HFFc6 (cell line): ENCODE measurements at regions not wholly inside any gene's neighbourhood (a gene's known extent, or its start where the extent isn't known, plus 50 kb on each side); places are given as distances from the start of the nearest gene placed in this dataset.
"Not testable (repeated sequence)": the region's sequence is repeated elsewhere in the genome, so short reads cannot be mapped to it uniquely, and the experiment has no call there.

ENCODE experiments used
- DNase-seq: peaks from one replicate; pipeline ENCODE4 v3.0.0-alpha.2; 2018
- H3K27ac Mint-ChIP-seq: 2 replicates; pipeline ENCODE4 v1.8.0; 2020; ENCODE audit warnings: mild to moderate bottlenecking, mixed read lengths
- H3K27me3 Mint-ChIP-seq: 2 replicates; pipeline ENCODE4 v1.8.0; 2021; ENCODE audit warnings: mild to moderate bottlenecking, moderate library complexity, mixed read lengths; ENCODE audit not compliant: insufficient read depth
- H3K36me3 Mint-ChIP-seq: 2 replicates; pipeline ENCODE4 v1.8.0; 2021; ENCODE audit warnings: low read depth, mixed read lengths
- H3K4me1 Mint-ChIP-seq: 2 replicates; pipeline ENCODE4 v1.8.0; 2020; ENCODE audit warnings: low read depth, mixed read lengths
- H3K4me3 Mint-ChIP-seq: 2 replicates; pipeline ENCODE4 v1.8.0; 2020; ENCODE audit warnings: mild to moderate bottlenecking, moderate library complexity, mixed read lengths
- H3K9me3 Mint-ChIP-seq: 2 replicates; pipeline ENCODE4 v1.8.0; 2020; ENCODE audit warnings: mild to moderate bottlenecking, mixed read lengths
- CTCF ChIP-seq: fragments of 200-600 bp; sonication (generic); IDR thresholded peaks from 2 replicates; pipeline ENCODE4 v1.5.0; 2021; ENCODE audit warnings: antibody characterized with exemption, mild to moderate bottlenecking

DNA sequence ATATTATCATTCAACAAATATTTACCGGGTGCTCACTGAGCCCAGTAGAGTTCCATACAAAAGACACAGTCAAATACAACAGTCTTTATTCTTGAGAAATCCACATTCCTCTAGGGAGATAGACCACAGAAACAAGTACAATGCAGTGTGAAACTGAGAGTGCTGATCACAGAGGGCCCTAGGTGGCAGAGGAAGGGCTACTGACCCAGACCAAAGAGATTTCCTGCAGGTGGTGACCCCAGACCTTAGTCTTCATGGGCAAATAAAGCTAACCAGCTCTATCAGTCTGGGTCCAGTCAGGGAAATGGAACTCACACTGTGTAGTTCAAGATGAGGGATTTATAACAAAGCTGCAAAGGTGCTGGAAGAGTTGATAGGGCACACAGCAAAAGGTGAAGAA is 110.4 kb upstream of the SLC27A6 start:
- H3K9me3 Mint-ChIP-seq, result peaks cover 19% of the 10 kb centered on the region
- H3K27me3 Mint-ChIP-seq, result 0 out of 2 replicates have a peak, but pooled peaks cover 1% of the 10 kb centered on the region
- TF ChIP-seq CTCF, result no peak
- DNase-seq, result no peak
- no peaks in the 10 kb centered on the region for H3K36me3 Mint-ChIP-seq
- no peak overlapping the region for H3K27ac Mint-ChIP-seq
- H3K4me3 Mint-ChIP-seq, result no peak overlapping the region
- H3K4me1 Mint-ChIP-seq, result no peaks in the 10 kb centered on the region

DNA sequence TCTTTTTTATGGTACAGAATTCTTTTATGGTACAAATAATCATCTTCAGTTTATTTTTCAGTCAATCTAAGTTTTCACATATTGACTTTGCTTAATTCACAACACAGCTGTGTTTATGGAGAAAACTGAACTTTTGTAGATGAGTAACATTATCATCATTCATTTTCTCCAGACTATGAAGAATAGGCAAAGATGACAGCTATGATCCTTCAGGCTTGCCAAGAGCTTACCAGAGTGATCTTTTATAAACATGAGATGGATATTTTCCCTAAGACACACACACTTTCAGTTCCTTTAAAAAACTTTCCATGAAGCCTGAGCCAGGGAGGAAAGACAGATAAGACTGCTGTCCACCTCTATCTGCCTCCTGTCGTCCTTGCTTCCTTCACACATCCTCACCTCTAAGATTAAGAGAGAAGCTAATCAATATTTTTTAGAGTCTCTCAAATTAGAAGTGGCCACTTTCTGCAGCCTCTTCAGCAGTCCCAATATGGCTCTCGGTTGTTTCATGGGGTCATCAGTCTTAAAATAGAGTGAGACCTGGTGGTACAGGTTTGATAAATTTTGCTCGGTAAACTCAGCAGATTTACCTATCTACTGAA is 108.1 kb upstream of the SLC27A6 start:
- Mint-ChIP-seq H3K4me1 (no peaks in the 10 kb centered on the region), H3K9me3 (peaks cover 16% of the 10 kb centered on the region), H3K4me3 (no peak overlapping the region), H3K36me3 (no peaks in the 10 kb centered on the region), H3K27ac (no peak overlapping the region), H3K27me3 (0 out of 2 replicates have a peak, but pooled peaks cover 1% of the 10 kb centered on the region)
- no peak for TF ChIP-seq CTCF
- no peak for DNase-seq

DNA sequence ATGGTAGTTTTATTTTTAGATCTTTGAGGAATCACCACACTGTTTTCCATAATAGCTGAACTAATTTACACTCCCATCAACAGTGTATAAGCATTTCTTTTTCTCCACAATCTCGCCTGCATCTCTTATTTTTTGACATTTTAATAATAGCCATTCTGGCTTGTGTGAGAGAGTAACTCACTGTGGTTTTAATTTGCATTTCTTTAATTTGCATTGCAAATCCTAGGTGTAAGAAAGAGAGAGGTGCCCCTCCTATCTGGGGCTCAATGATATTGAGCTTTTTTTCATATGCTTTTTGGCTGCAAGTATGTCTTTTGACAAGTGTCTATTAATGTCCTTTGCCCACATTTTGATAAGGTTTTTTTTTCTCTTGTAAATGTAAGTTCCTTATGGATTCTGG is 106.3 kb upstream of the SLC27A6 start:
- Mint-ChIP-seq H3K27ac (no peak overlapping the region), H3K27me3 (0 out of 2 replicates have a peak, but pooled peaks cover 1% of the 10 kb centered on the region), H3K4me3 (no peak overlapping the region), H3K36me3 (no peaks in the 10 kb centered on the region), H3K9me3 (peaks cover 16% of the 10 kb centered on the region), H3K4me1 (no peaks in the 10 kb centered on the region)
- TF ChIP-seq CTCF, result no peak
- no peak for DNase-seq

GRCh38 chr5:128861155-128861554 is 104.1 kb upstream of the SLC27A6 start:
- not testable (repeated sequence) for H3K36me3 Mint-ChIP-seq, H3K4me1 Mint-ChIP-seq
- peaks cover 16% of the 10 kb centered on the region for H3K9me3 Mint-ChIP-seq

DNA sequence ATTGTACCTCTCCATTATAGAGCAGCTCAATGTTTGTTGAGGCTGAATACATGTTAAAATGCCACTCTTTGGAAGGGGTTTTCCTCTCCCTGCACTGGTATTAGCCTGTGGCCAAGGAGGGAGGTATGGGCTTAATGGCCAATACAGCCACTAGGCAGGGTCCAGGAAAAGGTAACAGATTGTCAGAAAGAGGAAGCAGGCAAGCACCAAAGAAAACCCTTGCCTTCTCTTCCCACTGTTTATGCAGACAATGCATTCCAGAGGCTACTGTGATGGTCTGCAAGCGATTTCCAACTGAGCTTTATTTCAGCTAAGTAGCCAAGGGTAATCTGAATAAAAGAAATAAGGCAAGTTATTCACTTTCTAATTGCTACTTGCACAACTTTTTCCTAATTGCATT is 95.3 kb upstream of the SLC27A6 start:
- no peaks in the 10 kb centered on the region for H3K36me3 Mint-ChIP-seq
- no peaks in the 10 kb centered on the region; the same call in 1 of the 2 replicates for H3K27me3 Mint-ChIP-seq
- no peak for TF ChIP-seq CTCF
- H3K4me3 Mint-ChIP-seq, result no peak overlapping the region
- no peaks in the 10 kb centered on the region for H3K4me1 Mint-ChIP-seq
- H3K9me3 Mint-ChIP-seq, result peaks cover 4% of the 10 kb centered on the region
- H3K27ac Mint-ChIP-seq, result no peak overlapping the region
- no peak for DNase-seq

More at GRCh38 chr5:128861155-128861554, 104.1 kb upstream of the SLC27A6 start:
- not testable (repeated sequence) for H3K27me3 Mint-ChIP-seq, H3K4me3 Mint-ChIP-seq, DNase-seq, H3K27ac Mint-ChIP-seq

GRCh38 chr5:128870373-128870772 is 94.9 kb upstream of the SLC27A6 start:
- Mint-ChIP-seq H3K27ac (no peak overlapping the region), H3K36me3 (no peaks in the 10 kb centered on the region), H3K4me3 (no peak overlapping the region), H3K4me1 (no peaks in the 10 kb centered on the region), H3K27me3 (no peaks in the 10 kb centered on the region; the same call in 1 of the 2 replicates), H3K9me3 (peaks cover 4% of the 10 kb centered on the region)
- no peak for DNase-seq
- TF ChIP-seq CTCF, result no peak
